Peyer's patch (tissue), 4 donors: ENCODE measurements at regions not wholly inside any gene's neighbourhood (a gene's known extent, or its start where the extent isn't known, plus 50 kb on each side); places are given as distances from the start of the nearest gene placed in this dataset.

Experiments
- CTCF ChIP-seq, 6 experiments: fragments of 450-650 bp in 4 of 6; fragments of 200-600 bp in 2 of 6; sonication (generic) in 1 of 6; IDR thresholded peaks; one replicate each; pipeline ENCODE4 v1.5.1; 2017 to 2019; ENCODE audit warnings: antibody characterized with exemption in 6 of 6, mild to moderate bottlenecking in 3 of 6, moderate library complexity in 1 of 6
- POLR2A ChIP-seq, 2 donors: fragments of 450-650 bp; IDR thresholded peaks; one replicate each; pipeline ENCODE4 v1.5.1; 2017; ENCODE audit warnings: antibody characterized with exemption in 2 of 2, mild to moderate bottlenecking in 2 of 2, moderate library complexity in 2 of 2

- TF ChIP-seq CTCF (IDR thresholded peaks at IDR 0.05), result no peak
- no peak for TF ChIP-seq POLR2A (IDR thresholded peaks at IDR 0.05)
Observed at GRCh38 chr4:19177616-19178015, 1074.1 kb upstream of the SLIT2 start.
